ENCODE measurements at regions not wholly inside any gene's neighbourhood (a gene's known extent, or its start where the extent isn't known, plus 50 kb on each side); places are given as distances from the start of the nearest gene placed in this dataset.
"Not testable (repeated sequence)": the region's sequence is repeated elsewhere in the genome, so short reads cannot be mapped to it uniquely, and the experiment has no call there.

DNA sequence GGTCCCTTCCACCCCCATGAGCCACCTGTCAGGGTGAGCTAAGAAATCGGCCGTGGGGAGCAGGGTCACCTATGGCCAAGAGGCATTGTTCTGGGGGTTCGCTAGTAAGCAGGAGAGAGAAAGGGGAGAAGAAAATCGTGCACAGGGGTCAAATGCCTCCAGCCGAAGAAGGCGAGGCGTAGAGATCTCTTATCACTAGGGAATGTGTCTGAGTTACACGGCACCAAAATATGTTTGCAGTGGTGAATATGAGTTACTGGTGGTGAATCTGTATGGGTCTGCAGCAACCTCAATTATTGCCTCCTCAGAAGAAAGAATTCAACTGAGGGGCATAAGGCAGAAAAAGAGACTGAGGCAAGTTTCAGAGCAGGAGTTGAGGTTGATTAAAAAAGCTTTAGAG lies 54.2 kb upstream of the RABGAP1L start:
- intact Hi-C loops (cut with DNase I; ENCODE audit: low total_unique reads) = no loop called here
- in situ Hi-C loops (cut with MboI; ENCODE audit: low pct_ligation_motif_present in 1 of 4, low pct_unique_long_range_greater_than_20kb in 1 of 4, low sequenced_read_pairs in 3 of 4) = no loop called here
- no peak for DNase-seq
- TF ChIP-seq EP300 (IDR thresholded peaks at IDR 0.05; ENCODE audit: low read depth) (no peak), POLR2A (IDR thresholded peaks at IDR 0.05) (no peak), POLR2AphosphoS5 (IDR thresholded peaks at IDR 0.05) (no peak)
- TF ChIP-seq, protein P1, sequence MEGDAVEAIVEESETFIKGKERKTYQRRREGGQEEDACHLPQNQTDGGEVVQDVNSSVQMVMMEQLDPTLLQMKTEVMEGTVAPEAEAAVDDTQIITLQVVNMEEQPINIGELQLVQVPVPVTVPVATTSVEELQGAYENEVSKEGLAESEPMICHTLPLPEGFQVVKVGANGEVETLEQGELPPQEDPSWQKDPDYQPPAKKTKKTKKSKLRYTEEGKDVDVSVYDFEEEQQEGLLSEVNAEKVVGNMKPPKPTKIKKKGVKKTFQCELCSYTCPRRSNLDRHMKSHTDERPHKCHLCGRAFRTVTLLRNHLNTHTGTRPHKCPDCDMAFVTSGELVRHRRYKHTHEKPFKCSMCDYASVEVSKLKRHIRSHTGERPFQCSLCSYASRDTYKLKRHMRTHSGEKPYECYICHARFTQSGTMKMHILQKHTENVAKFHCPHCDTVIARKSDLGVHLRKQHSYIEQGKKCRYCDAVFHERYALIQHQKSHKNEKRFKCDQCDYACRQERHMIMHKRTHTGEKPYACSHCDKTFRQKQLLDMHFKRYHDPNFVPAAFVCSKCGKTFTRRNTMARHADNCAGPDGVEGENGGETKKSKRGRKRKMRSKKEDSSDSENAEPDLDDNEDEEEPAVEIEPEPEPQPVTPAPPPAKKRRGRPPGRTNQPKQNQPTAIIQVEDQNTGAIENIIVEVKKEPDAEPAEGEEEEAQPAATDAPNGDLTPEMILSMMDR (IDR thresholded peaks at IDR 0.05) = no peak
- 90% methylated on average over 8 of the region's 8 CpGs; no CpG with 5 or more reads in 1 of the 2 donors for WGBS, 2 donors (ENCODE audit: low coverage in 1 of 2)
- Histone ChIP-seq H3K9me3 (no peaks in the 10 kb centered on the region), H3K27ac (no peak overlapping the region), H3K36me3 (no peaks in the 10 kb centered on the region), H3K4me1 (no peaks in the 10 kb centered on the region), H3K27me3 (no peaks in the 10 kb centered on the region), H3K4me3 (no peak overlapping the region)

DNA sequence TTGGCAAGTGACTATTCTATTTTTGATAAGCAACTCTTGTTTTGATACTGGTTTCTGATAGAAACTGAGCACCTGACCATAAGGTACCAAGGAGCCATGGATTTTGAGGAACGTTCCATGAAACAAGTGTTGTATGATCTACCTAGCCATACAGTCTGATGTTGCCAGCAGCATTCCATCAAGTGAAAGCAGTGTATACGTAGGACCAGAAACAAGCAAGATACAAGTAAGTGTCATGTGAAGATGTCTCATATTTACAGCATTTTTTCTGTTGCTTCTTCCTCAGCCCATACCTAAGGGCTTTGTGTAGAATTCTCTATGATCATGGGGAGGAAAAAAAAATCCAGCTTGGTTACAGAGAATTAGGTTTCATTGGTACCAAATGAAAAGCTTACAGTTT lies 55.6 kb upstream of the RABGAP1L start:
- no peak overlapping the region for H3K27ac ChIP-seq
- no peaks in the 10 kb centered on the region for H3K27me3 ChIP-seq
- H3K36me3 ChIP-seq = no peaks in the 10 kb centered on the region
- no peak for DNase-seq
- no peaks in the 10 kb centered on the region for H3K4me1 ChIP-seq
- intact Hi-C loops (cut with DNase I; ENCODE audit: low total_unique reads) = no loop called here
- H3K4me3 ChIP-seq = no peak overlapping the region
- TF ChIP-seq, protein P1 (IDR thresholded peaks at IDR 0.05) = no peak
- TF ChIP-seq POLR2AphosphoS5 (IDR thresholded peaks at IDR 0.05) (no peak), EP300 (IDR thresholded peaks at IDR 0.05; ENCODE audit: low read depth) (no peak), POLR2A (IDR thresholded peaks at IDR 0.05) (no peak)
- in situ Hi-C loops (cut with MboI; ENCODE audit: low pct_ligation_motif_present in 1 of 4, low pct_unique_long_range_greater_than_20kb in 1 of 4, low sequenced_read_pairs in 3 of 4) = no loop called here
- WGBS, 2 donors (ENCODE audit: low coverage in 1 of 2) = 94 to 95% methylated on average over 2 of the region's 2 CpGs
- H3K9me3 ChIP-seq = no peaks in the 10 kb centered on the region

DNA sequence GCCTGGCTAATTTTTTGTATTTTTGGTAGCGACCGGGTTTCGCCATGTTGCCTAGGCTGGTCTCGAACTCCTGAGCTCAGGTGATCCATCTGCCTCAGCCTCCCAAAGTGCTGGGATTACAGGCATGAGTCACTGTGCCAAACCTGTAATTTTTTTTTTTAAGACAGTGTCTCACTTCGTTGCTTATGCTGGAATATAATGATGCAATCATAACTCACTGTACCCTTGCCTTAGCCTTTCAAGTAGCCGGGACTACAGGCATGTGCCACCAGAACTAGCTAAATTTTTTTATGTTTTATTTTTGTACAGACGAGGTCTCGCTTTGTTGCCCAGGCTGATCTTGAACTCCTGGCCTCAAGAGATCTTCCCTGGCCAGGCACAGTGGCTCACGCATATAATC lies 57.3 kb upstream of the RABGAP1L start:
- H3K27ac ChIP-seq; H3K36me3 ChIP-seq; H3K4me3 ChIP-seq; H3K9me3 ChIP-seq; H3K27me3 ChIP-seq; in situ Hi-C loops (cut with MboI; ENCODE audit: low pct_ligation_motif_present in 1 of 4, low pct_unique_long_range_greater_than_20kb in 1 of 4, low sequenced_read_pairs in 3 of 4); H3K4me1 ChIP-seq; DNase-seq; intact Hi-C loops (cut with DNase I; ENCODE audit: low total_unique reads): not testable (repeated sequence)
- 83 to 92% methylated on average over 5 to 9 of the region's 9 CpGs for WGBS, 2 donors (ENCODE audit: low coverage in 1 of 2)

DNA sequence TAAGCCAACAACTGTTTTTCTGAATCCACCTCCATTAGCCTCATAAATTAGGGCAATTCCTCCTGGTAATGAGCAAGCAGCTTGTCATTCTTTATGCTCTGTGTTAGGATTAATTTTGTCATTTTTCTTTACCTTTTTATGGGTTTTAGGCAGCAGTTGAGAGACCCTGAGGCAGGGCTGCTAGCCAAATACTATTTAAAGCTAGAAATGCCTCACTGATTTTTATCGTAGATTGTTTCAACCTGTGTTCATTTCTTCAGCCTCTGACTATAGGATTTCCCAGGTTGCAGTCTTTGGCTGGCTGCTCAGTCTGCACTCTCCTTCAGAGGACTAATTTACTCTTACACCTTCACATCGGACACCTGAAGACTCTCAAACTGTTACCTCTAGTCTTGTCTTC lies 61.9 kb upstream of the RABGAP1L start:
- H3K27me3 ChIP-seq = no peaks in the 10 kb centered on the region
- no peak for DNase-seq
- TF ChIP-seq EP300 (IDR thresholded peaks at IDR 0.05; ENCODE audit: low read depth) (no peak), POLR2A (IDR thresholded peaks at IDR 0.05) (no peak), POLR2AphosphoS5 (IDR thresholded peaks at IDR 0.05) (no peak)
- TF ChIP-seq, protein P1 (IDR thresholded peaks at IDR 0.05) = no peak
- H3K4me1 ChIP-seq = no peaks in the 10 kb centered on the region
- intact Hi-C loops (cut with DNase I; ENCODE audit: low total_unique reads) = no loop called here
- in situ Hi-C loops (cut with MboI; ENCODE audit: low pct_ligation_motif_present in 1 of 4, low pct_unique_long_range_greater_than_20kb in 1 of 4, low sequenced_read_pairs in 3 of 4) = no loop called here
- no peaks in the 10 kb centered on the region for H3K36me3 ChIP-seq
- no peak overlapping the region for H3K4me3 ChIP-seq
- H3K27ac ChIP-seq = no peak overlapping the region
- WGBS, 2 donors (ENCODE audit: low coverage in 1 of 2) = 65 to 91% methylated on average over 2 of the region's 2 CpGs
- no peaks in the 10 kb centered on the region for H3K9me3 ChIP-seq

DNA sequence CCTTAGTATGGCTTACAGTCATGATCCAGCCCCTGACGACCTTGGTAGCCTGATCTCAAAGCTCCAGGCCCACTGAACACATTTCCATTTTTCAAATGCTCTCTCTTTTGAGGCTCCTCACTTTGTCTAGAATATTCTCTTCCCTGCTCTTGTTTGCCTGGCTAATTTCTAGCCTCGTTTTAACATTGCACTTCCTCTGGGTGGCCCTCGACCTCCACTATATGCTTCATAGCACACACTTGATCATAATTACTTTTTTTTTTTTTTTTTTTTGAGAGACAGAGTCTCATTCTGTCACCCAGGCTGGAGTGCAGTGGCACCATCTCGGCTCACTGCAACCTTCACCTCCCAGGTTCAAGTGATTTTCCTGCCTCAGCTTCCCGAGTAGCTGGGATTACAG lies 65.5 kb upstream of the RABGAP1L start:
- H3K4me1 ChIP-seq; H3K27me3 ChIP-seq; H3K36me3 ChIP-seq; DNase-seq; H3K27ac ChIP-seq; intact Hi-C loops (cut with DNase I; ENCODE audit: low total_unique reads); H3K9me3 ChIP-seq; in situ Hi-C loops (cut with MboI; ENCODE audit: low pct_ligation_motif_present in 1 of 4, low pct_unique_long_range_greater_than_20kb in 1 of 4, low sequenced_read_pairs in 3 of 4); H3K4me3 ChIP-seq: not testable (repeated sequence)
- 58 to 61% methylated on average over 5 of the region's 5 CpGs for WGBS, 2 donors (ENCODE audit: low coverage in 1 of 2)

Measured in transverse colon (tissue), 4 donors.